ENCODE measurements at regions not wholly inside any gene's neighbourhood (a gene's known extent, or its start where the extent isn't known, plus 50 kb on each side); places are given as distances from the start of the nearest gene placed in this dataset.
A peak's percentile ranks its signal among the peaks of the same experiment; 100 is the strongest.

DNA sequence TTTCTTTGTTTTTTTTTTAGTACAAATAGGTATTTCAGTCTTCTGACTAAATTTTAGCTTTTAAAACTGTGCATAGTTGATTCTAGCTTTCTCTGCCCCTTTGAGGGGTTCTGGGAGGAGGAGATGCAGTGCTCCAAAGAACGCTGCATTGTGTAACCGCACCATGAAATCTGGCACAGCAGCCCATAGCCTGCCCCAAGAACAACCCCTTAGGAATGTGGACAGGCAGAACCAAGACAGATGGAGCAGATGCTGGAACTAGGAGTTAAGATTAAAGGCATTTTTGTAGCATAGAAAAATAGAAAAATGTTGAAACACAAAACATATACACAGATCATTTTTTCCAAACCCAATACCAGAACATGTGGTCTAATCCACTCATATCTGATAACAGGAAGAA lies 187.5 kb downstream of the SCG2 start:
- no peak for DNase-seq

DNA sequence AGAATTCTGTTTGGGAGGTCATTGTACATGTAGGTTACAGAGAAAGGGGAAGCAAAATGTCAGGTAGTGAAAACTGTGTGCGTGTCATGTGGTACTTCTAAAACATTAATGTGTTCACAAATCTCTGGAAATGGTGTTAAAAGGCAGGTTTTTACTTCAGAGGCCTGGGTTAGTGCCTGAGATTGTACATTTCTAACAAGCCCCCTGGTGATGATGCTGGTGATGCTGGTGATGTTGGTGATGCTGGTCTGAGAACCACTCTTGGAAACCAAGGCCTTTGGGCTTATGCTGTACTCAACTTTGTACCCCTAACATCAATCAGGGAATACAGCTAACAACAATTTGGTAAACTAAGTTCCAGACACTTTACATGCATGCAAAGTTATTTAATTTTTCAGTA lies 187.1 kb downstream of the SCG2 start:
- DNase-seq = no peak

DNA sequence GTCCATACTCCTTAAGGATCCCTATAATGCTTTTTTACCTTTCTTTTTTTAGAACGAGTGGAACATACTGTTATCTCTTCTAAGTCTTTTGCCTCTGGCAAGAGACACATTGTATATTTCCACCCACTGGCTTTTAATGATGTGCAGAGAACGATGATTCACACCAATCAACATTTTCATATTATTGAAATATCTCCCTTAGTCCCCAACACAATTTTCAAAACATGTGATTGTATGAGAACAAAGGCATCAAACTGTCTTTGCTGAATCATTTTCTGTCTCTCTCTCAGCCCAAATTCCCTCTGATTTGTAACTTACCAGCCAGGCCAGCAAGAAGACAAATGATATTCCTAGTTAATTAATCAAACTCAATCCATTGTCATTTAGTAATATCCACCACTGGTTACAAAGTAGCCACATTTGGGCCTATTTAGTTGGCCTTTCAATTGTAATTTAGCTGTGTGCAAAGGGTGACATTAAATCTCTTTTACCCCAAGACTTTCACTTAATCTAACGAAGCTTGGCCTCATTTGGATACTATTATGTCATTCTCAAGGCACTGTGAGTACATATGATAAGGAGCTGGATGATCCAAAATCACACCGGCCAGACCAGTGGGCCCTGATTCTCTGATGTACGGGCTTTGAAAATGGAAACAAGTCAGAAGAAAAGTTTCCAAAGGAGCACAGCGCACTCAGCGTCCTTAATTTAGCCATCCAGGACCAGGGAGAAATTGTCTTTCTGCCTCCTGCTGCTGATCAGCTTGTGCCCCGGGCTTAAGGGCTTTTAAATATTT lies 185.1 kb downstream of the SCG2 start:
- no peak for DNase-seq

DNA sequence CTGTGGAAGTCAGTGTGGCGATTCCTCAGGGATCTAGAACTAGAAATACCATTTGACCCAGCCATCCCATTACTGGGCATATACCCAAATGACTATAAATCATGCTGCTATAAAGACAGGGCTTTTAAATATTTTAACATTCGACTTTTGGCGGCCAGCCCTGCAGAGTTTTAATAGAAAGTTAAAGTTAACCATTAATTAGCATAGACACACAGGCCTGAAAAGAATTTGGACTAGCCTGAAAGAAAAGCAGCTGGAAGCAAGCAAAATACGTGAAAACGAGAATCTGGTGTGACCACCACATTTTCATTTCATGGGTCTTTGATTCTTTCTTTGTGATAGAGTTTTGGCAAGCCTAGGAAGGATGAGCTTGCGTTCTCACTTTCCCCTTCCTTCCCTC lies 184.0 kb downstream of the SCG2 start:
- DNase-seq = no peak

DNA sequence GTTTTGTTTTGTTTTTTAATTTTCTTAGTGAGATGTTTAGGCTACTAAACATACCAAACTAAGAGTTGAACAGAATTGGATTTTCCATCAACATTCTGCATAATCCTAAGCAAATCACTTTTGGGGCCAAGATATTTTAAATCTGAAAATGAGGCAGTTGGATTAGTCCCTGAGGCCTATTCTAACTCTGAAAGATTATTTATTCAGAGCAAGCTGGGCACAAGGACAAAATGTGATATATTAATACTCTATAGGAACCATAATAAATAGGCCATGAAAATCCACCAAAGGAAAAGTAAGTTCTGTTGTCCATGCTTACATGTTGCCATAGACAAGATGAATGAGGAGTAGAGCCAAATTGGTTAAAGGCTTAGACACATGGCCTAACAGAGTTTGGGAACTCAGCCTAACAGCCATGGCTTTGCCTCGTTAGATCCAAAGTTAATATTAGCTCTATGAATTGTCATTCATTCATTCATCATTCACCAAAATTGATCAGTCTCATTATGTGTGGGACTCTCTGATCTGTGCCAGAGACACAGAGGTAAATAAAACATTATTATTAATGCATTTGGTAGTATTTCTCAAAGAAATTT lies 183.5 kb downstream of the SCG2 start:
- DNase-seq = no peak

DNA sequence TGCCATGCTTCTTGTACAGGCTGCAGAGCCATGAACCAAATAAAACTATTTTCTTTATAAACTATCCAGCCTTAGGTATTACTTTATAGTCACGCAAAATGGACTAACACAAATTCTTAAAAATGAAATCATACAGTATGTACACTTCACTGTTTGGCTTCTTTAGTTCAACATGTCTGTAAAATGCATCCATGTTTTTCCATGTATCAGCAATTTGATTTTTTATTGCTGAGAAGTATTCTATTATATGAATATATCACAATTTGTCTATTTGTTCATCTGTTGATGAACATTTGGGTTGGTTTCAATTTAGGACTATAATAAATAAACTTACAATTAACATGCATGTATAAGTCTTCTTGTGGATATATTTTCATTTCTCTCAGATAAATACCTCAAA lies 182.1 kb downstream of the SCG2 start:
- DNase-seq = no peak

DNA sequence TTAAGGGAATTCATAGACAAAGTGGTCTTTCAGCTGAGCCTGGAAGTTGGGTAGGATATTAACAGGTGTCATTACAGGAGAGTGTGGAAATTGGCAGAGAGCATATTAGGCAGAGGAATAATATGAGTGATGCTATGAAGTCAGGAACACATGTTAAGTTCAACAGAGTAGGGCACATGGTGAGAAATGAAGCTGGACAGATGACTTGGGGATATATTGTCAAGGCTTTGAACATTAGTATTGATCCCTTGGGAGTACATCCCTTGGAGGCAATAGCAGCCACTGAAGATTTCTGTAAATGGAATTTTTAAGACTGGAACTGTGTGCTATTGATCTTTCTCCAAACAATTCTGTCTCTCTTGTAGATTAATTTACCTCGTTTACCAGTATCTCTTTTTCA lies 170.7 kb downstream of the SCG2 start:
- no peak for DNase-seq

DNA sequence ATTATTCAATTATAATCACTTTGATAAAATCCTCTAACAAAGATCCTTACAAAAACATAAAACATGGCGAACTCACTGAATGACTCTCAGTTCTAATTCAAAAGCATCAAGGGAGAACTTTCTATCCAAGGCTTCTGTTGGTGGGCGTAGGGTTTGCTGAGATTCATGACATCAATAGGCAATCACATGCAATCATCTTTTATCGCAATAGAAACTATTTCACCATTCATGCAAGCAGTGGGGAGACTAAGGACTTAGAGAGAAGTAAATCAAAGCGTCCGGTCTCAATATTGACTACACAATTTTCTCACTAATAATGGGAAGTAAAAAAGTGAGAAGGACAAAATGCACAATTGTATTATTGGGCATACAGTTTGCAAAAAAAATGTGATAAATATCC lies 168.7 kb downstream of the SCG2 start:
- no peak for DNase-seq

DNA sequence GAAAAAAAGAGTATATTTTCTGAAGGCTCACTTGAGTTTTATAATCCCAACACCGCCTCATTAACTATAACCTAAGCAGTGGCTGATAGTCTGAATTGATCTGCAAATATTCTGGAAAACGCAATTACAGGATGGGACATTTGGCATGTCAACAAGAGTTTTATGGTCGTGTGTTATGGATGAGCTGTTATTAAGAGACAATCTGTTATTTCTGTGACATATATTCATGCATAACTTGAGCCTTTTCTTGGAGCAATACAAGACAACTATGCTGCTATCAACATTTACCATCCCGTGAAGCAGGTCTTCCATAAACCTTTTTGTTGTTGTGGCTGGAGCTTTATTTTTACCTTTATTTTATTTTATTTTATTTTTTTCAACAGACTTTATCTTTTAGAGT lies 164.4 kb downstream of the SCG2 start:
- DNase-seq = no peak

DNA sequence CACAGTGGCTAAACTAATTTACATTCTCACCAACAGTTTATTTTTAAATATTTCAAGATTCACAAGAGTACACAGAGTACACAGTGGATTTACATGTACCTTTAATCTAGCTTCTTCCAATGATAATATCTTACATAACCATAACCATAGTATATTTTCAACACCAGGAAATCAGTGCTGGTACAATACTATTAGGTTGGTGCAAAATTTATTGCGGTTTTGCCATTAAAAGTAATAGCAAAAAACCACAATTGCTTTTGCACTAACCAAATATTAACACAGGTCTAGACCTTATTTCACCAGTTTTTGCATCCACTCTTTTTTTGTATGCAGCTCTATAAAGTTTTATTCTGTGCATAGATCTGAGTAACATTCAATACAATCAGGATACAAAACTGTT lies 163.0 kb downstream of the SCG2 start:
- DNase-seq = no peak

DNA sequence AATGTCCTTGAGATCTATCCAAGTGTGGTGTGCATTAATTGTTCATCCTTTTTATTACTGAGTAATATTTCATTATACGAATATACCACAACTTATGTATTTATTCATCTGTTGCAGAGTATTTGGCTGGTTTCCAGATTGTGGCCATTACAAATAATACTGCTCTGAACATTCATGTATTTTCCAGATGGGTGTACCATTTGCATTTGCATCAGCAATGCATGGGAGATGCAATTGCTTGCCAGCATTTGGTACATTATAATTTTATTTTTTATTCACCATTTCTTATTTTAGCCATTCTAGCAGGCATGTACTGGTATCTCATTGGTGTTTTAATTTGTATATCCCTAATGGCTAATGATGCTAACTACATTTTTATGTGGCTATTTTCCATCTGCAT lies 162.4 kb downstream of the SCG2 start:
- no peak for DNase-seq

DNA sequence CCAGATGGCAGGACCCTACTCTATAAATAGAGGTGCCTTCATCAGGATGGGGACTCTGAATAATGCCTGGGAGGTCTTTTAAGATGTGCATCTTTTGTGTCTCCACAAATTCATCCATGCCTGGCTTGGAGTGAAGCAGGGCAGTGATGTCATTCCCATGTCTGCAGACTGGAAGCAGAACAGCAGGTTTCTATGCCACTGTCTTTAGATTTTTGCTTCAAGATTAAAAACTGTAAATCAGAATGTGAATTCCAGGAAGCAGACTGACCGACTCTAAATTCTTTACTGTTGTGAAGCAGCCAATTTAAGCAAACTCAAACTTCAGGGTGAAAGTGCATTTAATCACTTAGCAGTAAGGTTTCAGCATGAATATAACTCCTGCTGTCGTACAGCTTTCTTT lies 159.3 kb downstream of the SCG2 start:
- DNase-seq = no peak

DNA sequence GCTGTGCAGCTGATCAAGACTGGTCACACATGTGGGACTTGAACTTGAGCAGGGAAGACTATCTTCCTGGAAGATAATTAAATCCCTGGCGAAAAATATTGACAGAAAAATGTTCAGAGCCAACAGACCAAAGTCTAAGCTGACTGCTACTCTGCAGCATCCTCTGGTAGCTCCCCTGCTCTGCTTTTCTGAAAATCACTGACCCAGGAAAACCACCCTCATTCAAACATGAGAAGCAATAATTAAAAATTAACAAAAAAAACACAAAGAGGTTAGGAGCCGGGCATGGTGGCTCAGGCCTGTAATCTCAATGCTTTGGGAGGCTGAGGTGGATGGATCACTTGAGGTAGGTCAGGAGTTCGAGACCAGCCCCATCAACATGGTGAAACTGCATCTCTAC lies 151.9 kb downstream of the SCG2 start:
- DNase-seq = no peak

DNA sequence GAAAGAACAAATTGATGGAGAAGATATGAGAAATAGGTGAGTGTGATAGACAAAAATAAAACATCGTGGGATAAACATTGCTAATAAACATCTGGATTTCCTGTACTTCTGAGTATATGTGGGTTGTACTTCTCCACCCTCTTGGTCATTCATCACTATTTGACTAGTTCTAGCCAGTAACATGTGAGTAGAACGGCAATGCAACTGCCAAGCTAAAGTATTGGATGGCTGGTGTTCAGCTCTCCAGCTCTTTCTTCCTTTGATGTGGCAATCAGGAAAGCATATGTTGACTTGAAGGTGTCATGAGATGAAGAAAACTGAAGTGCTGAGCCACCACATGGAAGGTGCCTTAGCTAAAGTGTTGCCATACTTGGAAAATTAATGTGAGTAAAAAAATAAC lies 144.9 kb downstream of the SCG2 start:
- no peak for DNase-seq

DNA sequence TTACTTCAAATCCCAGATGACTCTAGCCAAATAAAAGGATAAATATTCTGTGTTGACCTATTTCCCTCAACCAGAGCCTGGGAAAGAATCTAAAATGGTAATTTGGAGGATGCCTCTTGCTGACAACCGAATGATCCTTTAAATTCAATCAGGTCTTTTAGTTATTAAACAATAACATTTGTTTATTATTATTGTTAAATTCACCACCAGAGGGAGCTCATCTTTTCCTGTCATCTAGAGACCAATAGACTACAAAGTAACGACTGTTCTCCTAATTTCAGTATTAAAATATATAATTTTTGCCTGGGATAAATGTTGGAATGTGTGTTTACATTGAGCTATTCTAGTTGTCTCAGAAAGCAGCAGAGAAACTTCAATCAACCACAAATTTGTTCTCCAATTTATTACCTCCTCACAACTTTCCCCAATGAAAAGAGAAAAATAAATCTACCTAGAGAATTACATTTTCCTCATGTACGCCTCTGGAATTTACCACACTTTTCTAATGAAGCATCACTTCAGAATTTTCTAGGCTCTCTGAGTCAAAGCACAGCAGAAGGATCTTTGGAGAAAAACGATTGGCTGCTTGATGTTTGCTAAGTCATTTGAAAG lies 142.7 kb downstream of the SCG2 start:
- DNase-seq = peak; percentile 70

DNA sequence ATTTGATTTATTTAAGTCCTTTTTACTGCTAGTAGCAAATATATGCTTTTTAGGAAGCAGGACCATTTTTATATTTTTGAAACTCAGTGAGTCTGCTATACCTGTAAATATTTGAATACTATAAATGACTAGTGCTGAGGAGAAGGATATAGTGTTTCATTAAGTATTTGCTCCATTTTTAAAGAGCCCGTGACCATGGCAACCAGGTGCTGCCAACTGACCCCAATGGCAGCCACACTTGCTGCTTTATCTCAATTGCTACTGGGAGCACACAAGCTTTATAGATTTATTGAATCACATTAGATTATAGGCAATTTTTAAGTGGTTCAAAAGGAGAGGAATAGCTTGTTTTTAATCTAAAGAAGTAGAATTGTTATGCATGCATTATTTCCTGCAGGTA lies 142.0 kb downstream of the SCG2 start:
- DNase-seq = no peak

DNA sequence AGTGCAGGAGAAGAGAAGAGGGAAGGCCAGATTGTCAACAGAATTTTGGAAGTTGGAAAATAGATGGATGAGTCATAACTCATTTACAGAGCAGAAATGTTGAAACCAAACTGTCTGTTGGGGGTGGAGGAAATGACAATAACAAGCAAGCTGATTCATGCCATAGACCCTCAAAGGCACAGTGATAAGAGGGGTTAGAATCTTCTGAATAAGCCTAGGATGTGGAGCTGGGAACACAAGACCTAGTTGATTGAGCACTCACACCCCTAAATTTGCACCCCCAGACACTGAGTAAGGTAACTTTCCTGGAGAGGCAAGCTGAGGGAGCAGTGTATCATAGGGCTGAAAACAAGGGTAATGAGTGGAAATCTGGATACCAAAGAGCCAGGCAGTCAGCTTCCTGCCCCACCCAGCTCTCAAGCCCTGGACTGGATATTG lies 141.4 kb downstream of the SCG2 start:
- DNase-seq = peak; percentile 54

DNA sequence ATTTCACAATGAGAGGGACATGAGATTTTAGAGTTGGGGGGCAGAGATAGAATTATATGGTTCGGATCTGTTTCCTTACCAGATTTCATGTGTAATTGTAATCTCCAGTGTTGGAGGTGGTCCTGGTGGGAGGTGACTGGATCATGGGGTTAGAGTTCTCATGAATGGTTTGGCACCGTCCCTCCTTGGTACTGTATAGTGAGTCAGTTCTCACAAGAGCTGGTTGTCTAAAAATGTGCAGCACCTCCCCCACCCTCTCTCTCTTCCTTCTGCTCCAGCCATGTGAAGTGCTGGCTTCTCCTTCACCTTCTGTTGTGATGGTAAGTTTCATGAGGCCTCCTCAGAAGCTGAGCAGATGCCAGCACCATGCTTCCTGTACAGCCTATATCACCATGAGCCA lies 138.1 kb downstream of the SCG2 start:
- no peak for DNase-seq

DNA sequence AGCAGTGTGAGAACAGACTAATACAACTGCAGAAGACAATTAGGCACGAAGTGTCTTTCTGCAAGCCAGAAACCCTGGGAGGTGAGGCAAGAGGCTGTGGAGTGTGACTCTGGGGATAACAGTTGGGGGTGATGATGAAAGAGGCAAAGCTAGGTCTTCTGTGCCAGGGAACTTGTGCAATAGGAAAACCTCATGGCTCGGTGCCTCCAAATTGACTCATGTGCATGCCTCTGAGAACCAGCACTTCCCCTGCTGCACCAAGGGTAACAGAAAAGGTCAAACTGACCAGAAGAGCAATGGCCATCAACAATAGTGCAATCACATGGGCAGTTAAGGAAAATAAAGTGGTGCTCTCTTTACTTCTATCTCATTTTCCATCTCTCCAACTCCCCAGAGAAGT lies 136.4 kb downstream of the SCG2 start:
- no peak for DNase-seq

DNA sequence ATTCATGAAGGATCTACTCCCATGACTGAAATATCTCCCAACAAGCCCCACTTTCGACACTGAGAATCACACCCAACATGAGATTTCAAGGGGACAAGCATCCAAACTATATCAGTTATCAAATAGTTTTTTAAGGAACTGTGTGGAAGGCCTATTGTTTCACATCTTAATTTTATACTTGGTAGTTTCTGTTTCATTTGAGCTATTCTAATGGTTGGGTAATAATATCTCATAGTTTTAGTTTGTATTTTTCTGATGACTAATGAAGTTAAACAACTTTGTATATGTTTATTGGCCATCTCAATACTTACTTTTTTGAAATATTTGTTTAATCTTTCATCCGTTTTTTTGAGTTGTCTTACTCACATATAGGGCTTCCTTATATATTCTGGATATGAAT lies 135.0 kb downstream of the SCG2 start:
- no peak for DNase-seq

DNA sequence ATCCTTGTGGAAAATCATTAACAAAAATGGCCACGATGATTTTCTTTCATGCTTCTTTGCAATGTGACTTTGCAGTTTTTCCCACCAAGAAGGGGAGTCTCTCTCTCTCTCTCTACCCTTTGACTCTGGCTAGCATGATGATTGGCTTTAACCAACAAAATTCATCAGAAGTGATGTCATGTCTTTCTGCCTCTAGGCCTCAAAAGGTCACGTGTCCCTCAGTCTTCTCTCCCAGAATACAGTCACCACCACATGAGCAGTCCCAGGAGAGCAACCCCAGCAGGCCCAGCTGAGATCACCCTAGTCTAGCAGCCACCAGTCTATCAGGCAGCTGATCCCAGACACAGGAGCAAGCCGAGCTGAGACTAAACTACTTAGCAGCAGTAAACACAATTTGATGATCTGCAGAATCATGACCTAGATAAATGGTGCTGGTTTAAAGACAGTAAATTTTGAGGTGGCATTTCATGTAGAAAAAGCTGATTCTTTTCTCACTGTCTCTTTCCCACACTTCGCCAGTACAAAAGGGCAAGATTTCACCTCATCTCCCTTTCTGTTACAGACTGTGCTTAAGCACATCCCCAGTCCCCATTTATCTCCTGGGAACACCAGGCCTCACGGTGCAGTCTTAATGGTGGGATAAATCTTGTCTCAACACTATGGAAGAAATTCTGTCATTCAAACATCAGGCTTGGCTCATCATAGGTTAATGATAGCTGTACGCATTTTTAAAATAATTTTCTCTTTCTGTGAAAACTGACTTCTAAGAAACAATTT lies 132.7 kb downstream of the SCG2 start:
- no peak for DNase-seq

DNA sequence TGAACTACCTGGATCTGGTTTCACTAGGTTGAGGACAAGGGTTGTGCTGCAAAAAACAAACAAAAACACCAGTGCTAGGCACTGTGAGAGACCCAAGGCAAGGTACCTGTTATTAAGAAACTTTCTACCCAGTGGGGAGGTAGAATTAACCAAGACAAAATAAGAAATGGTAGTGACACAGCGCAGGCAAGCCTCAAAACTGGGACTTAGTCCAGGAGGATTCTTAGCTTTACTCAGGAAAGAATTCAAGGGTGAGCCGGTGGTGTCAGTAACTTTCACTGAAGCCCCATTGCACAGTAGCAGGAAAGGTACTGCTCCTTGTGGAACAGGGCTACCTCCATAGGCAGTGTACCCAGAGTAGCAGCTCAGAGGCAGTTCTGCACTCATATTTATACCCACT lies 131.6 kb downstream of the SCG2 start:
- DNase-seq = no peak

DNA sequence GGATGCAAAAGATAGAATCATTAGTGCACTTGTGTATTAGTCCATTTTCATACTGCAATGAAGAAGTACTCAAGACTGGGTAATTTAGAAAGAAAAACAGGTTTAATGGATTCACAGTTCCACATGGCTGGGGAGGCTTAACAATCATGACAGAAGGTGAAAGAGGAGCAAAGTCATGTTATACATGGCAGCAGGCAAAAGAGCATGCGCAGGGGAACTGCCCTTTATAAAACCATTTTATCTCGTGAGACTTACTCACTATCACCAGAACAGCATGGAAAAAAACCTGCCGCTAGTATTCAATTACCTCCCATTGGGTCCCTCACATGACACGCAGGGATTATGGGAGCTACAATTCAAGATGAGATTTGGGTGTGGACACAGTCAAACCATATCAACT lies 129.4 kb downstream of the SCG2 start:
- DNase-seq = no peak

DNA sequence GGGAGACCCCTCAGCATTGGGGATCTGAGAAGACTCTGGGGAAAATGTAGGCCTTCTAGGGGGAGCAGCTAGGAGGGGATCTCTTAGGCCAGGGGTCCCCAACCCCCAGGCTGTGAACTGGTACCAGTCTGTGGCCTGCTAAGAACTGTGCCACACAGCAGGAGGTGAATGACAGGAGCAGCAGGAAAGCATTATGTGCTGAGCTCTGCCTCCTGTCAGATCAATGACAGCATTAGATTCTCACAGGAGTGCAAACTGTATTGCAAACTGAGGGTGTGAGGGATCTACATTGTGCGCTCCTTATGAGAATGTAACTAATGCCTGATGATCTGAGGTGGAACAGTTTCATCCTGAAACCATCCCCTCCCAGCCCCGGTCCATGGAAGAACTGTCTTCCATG lies 127.3 kb downstream of the SCG2 start:
- no peak for DNase-seq

Measured in NCI-H1694 treated with DMSO at 0.1 percent for 48 hours (cell line).